Fibroblast of villous mesenchyme (primary cell): ENCODE measurements at regions not wholly inside any gene's neighbourhood (a gene's known extent, or its start where the extent isn't known, plus 50 kb on each side); places are given as distances from the start of the nearest gene placed in this dataset.
"Not testable (repeated sequence)": the region's sequence is repeated elsewhere in the genome, so short reads cannot be mapped to it uniquely, and the experiment has no call there.

Experiments used
- DNase-seq: peaks from one replicate; pipeline ENCODE4 v3.0.0-alpha.2; 2010; ENCODE audit warnings: low read depth
- H3K4me3 ChIP-seq: 2 replicates; pipeline ENCODE4 v1.5.1; 2011; ENCODE audit warnings: low read depth, mild to moderate bottlenecking, low read length
- CTCF ChIP-seq: IDR thresholded peaks from 2 replicates; pipeline ENCODE4 v1.5.1; 2012; ENCODE audit warnings: low read depth, mild to moderate bottlenecking, low read length; ENCODE audit not compliant: insufficient read depth

- no peak for TF ChIP-seq CTCF
- DNase-seq, result no peak
- no peak overlapping the region for H3K4me3 ChIP-seq
Measured at GRCh38 chr9:89678396-89679015, 73.7 kb downstream of the GADD45G start.

- no peak for DNase-seq
- no peak overlapping the region for H3K4me3 ChIP-seq
- no peak for TF ChIP-seq CTCF
Measured at GRCh38 chr9:89679016-89679415, 74.2 kb downstream of the GADD45G start.

- no peak for TF ChIP-seq CTCF
- no peak overlapping the region for H3K4me3 ChIP-seq
- no peak for DNase-seq
Measured at GRCh38 chr9:89679581-89679980, 74.8 kb downstream of the GADD45G start.

GRCh38 chr9:89680547-89681467, 76.0 kb downstream of the GADD45G start:
- no peak for TF ChIP-seq CTCF
- DNase-seq, result no peak
- H3K4me3 ChIP-seq, result no peak overlapping the region

- not testable (repeated sequence) for H3K4me3 ChIP-seq, DNase-seq
Measured at GRCh38 chr9:89681468-89681859, 76.7 kb downstream of the GADD45G start.

- no peak overlapping the region for H3K4me3 ChIP-seq
- DNase-seq, result no peak
- TF ChIP-seq CTCF, result no peak
Measured at GRCh38 chr9:89683626-89684025, 78.8 kb downstream of the GADD45G start.

- no peak overlapping the region for H3K4me3 ChIP-seq
- no peak for DNase-seq
- no peak for TF ChIP-seq CTCF
Measured at GRCh38 chr9:89684218-89684617, 79.4 kb downstream of the GADD45G start.
